Suprapubic skin (tissue), 4 donors: ENCODE measurements at regions not wholly inside any gene's neighbourhood (a gene's known extent, or its start where the extent isn't known, plus 50 kb on each side); places are given as distances from the start of the nearest gene placed in this dataset.

Experiments used
- DNase-seq, 2 donors: peaks; one replicate each; pipeline ENCODE4 v3.0.0-alpha.2; 2019; ENCODE audit warnings: low spot score in 2 of 2
- H3K27ac ChIP-seq: fragments of 200-600 bp; sonication (generic); one replicate; pipeline ENCODE4 v1.5.1; 2019
- H3K27me3 ChIP-seq: fragments of 200-600 bp; sonication (generic); one replicate; pipeline ENCODE4 v1.5.1; 2019
- H3K36me3 ChIP-seq: fragments of 200-600 bp; sonication (generic); one replicate; pipeline ENCODE4 v1.5.1; 2019
- H3K4me1 ChIP-seq: fragments of 200-600 bp; sonication (generic); one replicate; pipeline ENCODE4 v1.5.1; 2019
- H3K4me3 ChIP-seq: fragments of 200-600 bp; sonication (generic); one replicate; pipeline ENCODE4 v1.5.1; 2019; ENCODE audit warnings: mild to moderate bottlenecking
- H3K9me3 ChIP-seq: fragments of 200-600 bp; sonication (generic); one replicate; pipeline ENCODE4 v1.5.1; 2019
- EP300 ChIP-seq: sonication (generic); formaldehyde crosslinking; IDR thresholded peaks from one replicate; pipeline ENCODE4 v1.6.1; 2017; ENCODE audit warnings: antibody characterized with exemption
- POLR2A ChIP-seq, 2 donors: fragments of 450-650 bp; IDR thresholded peaks; one replicate each; pipeline ENCODE4 v1.6.1; 2017; ENCODE audit warnings: antibody characterized with exemption in 2 of 2, mild to moderate bottlenecking in 2 of 2, moderate library complexity in 2 of 2
- POLR2AphosphoS5 ChIP-seq, 3 donors: sonication (generic); formaldehyde crosslinking; IDR thresholded peaks; one replicate each; pipeline ENCODE4 v1.6.1; 2017; ENCODE audit warnings: antibody characterized with exemption in 3 of 3
- WGBS: methylation state at CpG from one replicate; pipeline ENCODE4 v1.1.5; 2018; 5-methylcytosine and 5-hydroxymethylcytosine counted together
- TF ChIP-seq, protein P1 (sequence below), 2 donors: fragments of 200-600 bp in 1 of 2; fragments of 450-650 bp in 1 of 2; sonication (generic) in 1 of 2; IDR thresholded peaks; one replicate each; pipeline ENCODE4 v1.5.1; 2016 to 2019; ENCODE audit warnings: antibody characterized with exemption in 2 of 2, mild to moderate bottlenecking in 1 of 2, moderate library complexity in 1 of 2

GRCh38 chrY:14301552-14301951, 222.8 kb upstream of the NLGN4Y start:
- H3K27me3 ChIP-seq = no peaks in the 10 kb centered on the region
- no peaks in the 10 kb centered on the region for H3K36me3 ChIP-seq
- WGBS = no CpG with 5 or more reads among the region's 3 CpGs
- H3K9me3 ChIP-seq = no peaks in the 10 kb centered on the region
- no peaks in the 10 kb centered on the region for H3K4me1 ChIP-seq
- TF ChIP-seq POLR2A (IDR thresholded peaks at IDR 0.05) (no peak), POLR2AphosphoS5 (IDR thresholded peaks at IDR 0.05) (no peak), EP300 (no peak)
- TF ChIP-seq, protein P1, sequence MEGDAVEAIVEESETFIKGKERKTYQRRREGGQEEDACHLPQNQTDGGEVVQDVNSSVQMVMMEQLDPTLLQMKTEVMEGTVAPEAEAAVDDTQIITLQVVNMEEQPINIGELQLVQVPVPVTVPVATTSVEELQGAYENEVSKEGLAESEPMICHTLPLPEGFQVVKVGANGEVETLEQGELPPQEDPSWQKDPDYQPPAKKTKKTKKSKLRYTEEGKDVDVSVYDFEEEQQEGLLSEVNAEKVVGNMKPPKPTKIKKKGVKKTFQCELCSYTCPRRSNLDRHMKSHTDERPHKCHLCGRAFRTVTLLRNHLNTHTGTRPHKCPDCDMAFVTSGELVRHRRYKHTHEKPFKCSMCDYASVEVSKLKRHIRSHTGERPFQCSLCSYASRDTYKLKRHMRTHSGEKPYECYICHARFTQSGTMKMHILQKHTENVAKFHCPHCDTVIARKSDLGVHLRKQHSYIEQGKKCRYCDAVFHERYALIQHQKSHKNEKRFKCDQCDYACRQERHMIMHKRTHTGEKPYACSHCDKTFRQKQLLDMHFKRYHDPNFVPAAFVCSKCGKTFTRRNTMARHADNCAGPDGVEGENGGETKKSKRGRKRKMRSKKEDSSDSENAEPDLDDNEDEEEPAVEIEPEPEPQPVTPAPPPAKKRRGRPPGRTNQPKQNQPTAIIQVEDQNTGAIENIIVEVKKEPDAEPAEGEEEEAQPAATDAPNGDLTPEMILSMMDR (IDR thresholded peaks at IDR 0.05) = no peak
- no peak overlapping the region for H3K27ac ChIP-seq
- H3K4me3 ChIP-seq = no peak overlapping the region
- DNase-seq = no peak

- no peak for DNase-seq
- Histone ChIP-seq H3K27me3 (no peaks in the 10 kb centered on the region), H3K36me3 (no peaks in the 10 kb centered on the region), H3K9me3 (no peaks in the 10 kb centered on the region), H3K4me3 (no peak overlapping the region), H3K27ac (no peak overlapping the region), H3K4me1 (no peaks in the 10 kb centered on the region)
- TF ChIP-seq POLR2A (IDR thresholded peaks at IDR 0.05) = no peak
These were observed 195.5 kb upstream of the NLGN4Y start for GRCh38 chrY:14328677-14329345.

- H3K27ac ChIP-seq = no peak overlapping the region
- no peak overlapping the region for H3K4me3 ChIP-seq
- no peak for DNase-seq
- no peaks in the 10 kb centered on the region for H3K36me3 ChIP-seq
- H3K4me1 ChIP-seq = no peaks in the 10 kb centered on the region
- TF ChIP-seq POLR2AphosphoS5 (IDR thresholded peaks at IDR 0.05) (no peak), EP300 (no peak), POLR2A (IDR thresholded peaks at IDR 0.05) (no peak)
- TF ChIP-seq, protein P1 (IDR thresholded peaks at IDR 0.05) = no peak
- no peaks in the 10 kb centered on the region for H3K27me3 ChIP-seq
- H3K9me3 ChIP-seq = no peaks in the 10 kb centered on the region
These were observed 194.0 kb upstream of the NLGN4Y start for GRCh38 chrY:14330362-14330761.

DNA sequence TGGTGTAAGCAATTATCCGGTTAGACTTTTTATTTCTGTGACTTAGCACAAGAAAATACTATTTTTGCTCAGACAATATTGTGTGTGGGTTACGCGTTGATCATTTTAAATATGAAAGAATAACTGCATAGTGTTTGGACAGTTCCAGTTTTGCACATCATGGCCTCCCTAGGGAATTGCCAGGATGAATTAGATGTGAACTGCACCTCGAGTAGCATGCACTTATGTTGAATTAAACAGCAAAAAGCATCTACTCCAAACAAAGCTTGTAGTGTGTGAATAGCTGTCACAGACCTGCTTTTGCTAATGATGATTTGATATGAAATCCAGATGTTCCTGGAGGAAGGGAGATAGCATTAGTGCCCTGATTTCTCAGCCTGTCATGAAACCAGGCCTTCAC, 184.8 kb upstream of the NLGN4Y start:
- Histone ChIP-seq H3K27ac (no peak overlapping the region), H3K36me3 (no peaks in the 10 kb centered on the region), H3K9me3 (no peaks in the 10 kb centered on the region), H3K4me3 (no peak overlapping the region), H3K27me3 (no peaks in the 10 kb centered on the region), H3K4me1 (no peaks in the 10 kb centered on the region)
- DNase-seq = no peak
- no CpG with 5 or more reads among the region's 4 CpGs for WGBS
- TF ChIP-seq POLR2AphosphoS5 (IDR thresholded peaks at IDR 0.05) (no peak), EP300 (no peak), POLR2A (IDR thresholded peaks at IDR 0.05) (no peak)
- TF ChIP-seq, protein P1 (IDR thresholded peaks at IDR 0.05) = no peak

- Histone ChIP-seq H3K27me3 (no peaks in the 10 kb centered on the region), H3K27ac (no peak overlapping the region), H3K36me3 (no peaks in the 10 kb centered on the region), H3K4me1 (no peaks in the 10 kb centered on the region), H3K9me3 (no peaks in the 10 kb centered on the region), H3K4me3 (no peak overlapping the region)
- TF ChIP-seq EP300 = no peak
- TF ChIP-seq, protein P1 (IDR thresholded peaks at IDR 0.05) = no peak
- no peak for DNase-seq
- WGBS = no CpG with 5 or more reads among the region's 6 CpGs
These were observed 183.7 kb upstream of the NLGN4Y start for GRCh38 chrY:14340459-14341143.
